ENCODE measurements at regions not wholly inside any gene's neighbourhood (a gene's known extent, or its start where the extent isn't known, plus 50 kb on each side); places are given as distances from the start of the nearest gene placed in this dataset.

GRCh38 chr5:121667292-121667691 lies 184.4 kb upstream of the FTMT start:
- DNase-seq (ENCODE audit: extremely low spot score) = no peak

GRCh38 chr5:121668635-121669034 lies 183.0 kb upstream of the FTMT start:
- no peak for TF ChIP-seq CTCF (IDR thresholded peaks at IDR 0.05; ENCODE audit: control extremely low read depth, extremely low read depth, low read depth, missing control alignments)
- ChIA-PET CTCF (no interaction called here), POLR2A (no interaction called here)
- DNase-seq (ENCODE audit: extremely low spot score) = no peak

More at GRCh38 chr5:121667292-121667691, 184.4 kb upstream of the FTMT start:
- ChIA-PET CTCF (interaction anchor here (1.1 kb wide), 1 partner anchor 9 kb away, joined by 4 read pairs; no protein-coding TSS in a partner anchor), POLR2A (no interaction called here)
- no peak for TF ChIP-seq CTCF (IDR thresholded peaks at IDR 0.05; ENCODE audit: control extremely low read depth, extremely low read depth, low read depth, missing control alignments)

- ChIA-PET CTCF (interaction anchor here (1.3 kb wide), 1 partner anchor 10 kb away, joined by 6 read pairs; no protein-coding TSS in a partner anchor), POLR2A (no interaction called here)
- TF ChIP-seq CTCF (IDR thresholded peaks at IDR 0.05; ENCODE audit: control extremely low read depth, extremely low read depth, low read depth, missing control alignments) = no peak
- no peak for DNase-seq (ENCODE audit: extremely low spot score)
Observed at GRCh38 chr5:121671624-121672023, 180.1 kb upstream of the FTMT start.

GRCh38 chr5:121675924-121676323 lies 175.8 kb upstream of the FTMT start:
- no peak for TF ChIP-seq CTCF (IDR thresholded peaks at IDR 0.05; ENCODE audit: control extremely low read depth, extremely low read depth, low read depth, missing control alignments)
- no peak for DNase-seq (ENCODE audit: extremely low spot score)
- CTCF ChIA-PET = no interaction called here
- POLR2A ChIA-PET = no interaction called here

GRCh38 chr5:121681229-121681855 lies 170.3 kb upstream of the FTMT start:
- no peak for DNase-seq (ENCODE audit: extremely low spot score)
- no peak for TF ChIP-seq CTCF (IDR thresholded peaks at IDR 0.05; ENCODE audit: control extremely low read depth, extremely low read depth, low read depth, missing control alignments)
- CTCF ChIA-PET = interaction anchor here (1.0 to 2.1 kb wide), 3 partner anchors 9 to 24 kb away, joined by 3 to 6 read pairs (median 3); no protein-coding TSS in a partner anchor
- POLR2A ChIA-PET = no interaction called here

GRCh38 chr5:121688126-121688525 lies 163.6 kb upstream of the FTMT start:
- ChIA-PET CTCF (no interaction called here), POLR2A (no interaction called here)
- DNase-seq (ENCODE audit: extremely low spot score) = no peak
- TF ChIP-seq CTCF (IDR thresholded peaks at IDR 0.05; ENCODE audit: control extremely low read depth, extremely low read depth, low read depth, missing control alignments) = no peak

Measured in GM10248 (cell line).